ENCODE measurements at regions not wholly inside any gene's neighbourhood (a gene's known extent, or its start where the extent isn't known, plus 50 kb on each side); places are given as distances from the start of the nearest gene placed in this dataset.

- no peak overlapping the region for H3K27ac Mint-ChIP-seq
- H3K9me3 ChIP-seq (replicated peaks in 1 of 2; ENCODE audit: control insufficient read depth in 1 of 2, insufficient read depth in 1 of 2, low read length in 2 of 2) = no peaks in the 10 kb centered on the region
- H3K9ac ChIP-seq (ENCODE audit: insufficient read depth, low read length, poor library complexity, severe bottlenecking) = no peak overlapping the region
- no peak overlapping the region for H3K27ac ChIP-seq (ENCODE audit: low read depth in 1 of 2, low read length in 2 of 2)
- H3K79me2 ChIP-seq (ENCODE audit: insufficient read depth, low read length) = no peaks in the 10 kb centered on the region
- WGBS (ENCODE audit: insufficient coverage) = no CpG with 5 or more reads among the region's 3 CpGs
- H3K4me3 ChIP-seq (replicated peaks in 1 of 3; ENCODE audit: low read depth in 2 of 3, low read length in 3 of 3) = no peak overlapping the region
- no peak overlapping the region for H3K4me3 Mint-ChIP-seq
- no peaks in the 10 kb centered on the region for H3K36me3 Mint-ChIP-seq
- no peaks in the 10 kb centered on the region for H3K36me3 ChIP-seq (replicated peaks in 1 of 2; ENCODE audit: control insufficient read depth in 1 of 2, insufficient read depth in 2 of 2, low read length in 2 of 2)
- peaks cover 0 to 2% (median 0%) of the 10 kb centered on the region in 7 donors for H3K9me3 Mint-ChIP-seq
- no peaks in the 10 kb centered on the region for H3K27me3 ChIP-seq (ENCODE audit: control insufficient read depth in 2 of 2, insufficient read depth in 2 of 2, low read length in 2 of 2)
- intact Hi-C loops (cut with micrococcal nuclease) = no loop called here
- H3K4me1 ChIP-seq (ENCODE audit: control insufficient read depth in 1 of 2, insufficient read depth in 2 of 2, low read length in 2 of 2) = no peaks in the 10 kb centered on the region
- no peaks in the 10 kb centered on the region for H4K20me1 ChIP-seq (ENCODE audit: insufficient read depth, low read length)
- H3K4me1 Mint-ChIP-seq = no peaks in the 10 kb centered on the region
- H2AFZ ChIP-seq (ENCODE audit: insufficient read depth, low read depth, low read length, poor library complexity, severe bottlenecking) = no peak overlapping the region
- no peak for DNase-seq
- peaks cover 0 to 2% (median 1%) of the 10 kb centered on the region in 3 donors for H3K27me3 Mint-ChIP-seq (ENCODE audit: low read depth in 3 of 3)
- no peak overlapping the region for H3K4me2 ChIP-seq (replicated peaks; ENCODE audit: extremely low read depth, low read length, poor library complexity, severe bottlenecking)
- TF ChIP-seq CTCF (IDR thresholded peaks at IDR 0.05) = no peak
These were observed 88.0 kb upstream of the CDH20 start for GRCh38 chr18:61245276-61245675.

- Histone ChIP-seq H3K4me1 (ENCODE audit: control insufficient read depth in 1 of 2, insufficient read depth in 2 of 2, low read length in 2 of 2) (no peaks in the 10 kb centered on the region), H3K79me2 (ENCODE audit: insufficient read depth, low read length) (no peaks in the 10 kb centered on the region), H3K9ac (ENCODE audit: insufficient read depth, low read length, poor library complexity, severe bottlenecking) (no peak overlapping the region), H4K20me1 (ENCODE audit: insufficient read depth, low read length) (no peaks in the 10 kb centered on the region), H3K4me2 (replicated peaks; ENCODE audit: extremely low read depth, low read length, poor library complexity, severe bottlenecking) (no peak overlapping the region), H3K27me3 (ENCODE audit: control insufficient read depth in 2 of 2, insufficient read depth in 2 of 2, low read length in 2 of 2) (no peaks in the 10 kb centered on the region), H3K36me3 (replicated peaks in 1 of 2; ENCODE audit: control insufficient read depth in 1 of 2, insufficient read depth in 2 of 2, low read length in 2 of 2) (no peaks in the 10 kb centered on the region), H2AFZ (ENCODE audit: insufficient read depth, low read depth, low read length, poor library complexity, severe bottlenecking) (no peak overlapping the region), H3K27ac (ENCODE audit: low read depth in 1 of 2, low read length in 2 of 2) (no peak overlapping the region), H3K4me3 (replicated peaks in 1 of 3; ENCODE audit: low read depth in 2 of 3, low read length in 3 of 3) (no peak overlapping the region), H3K9me3 (replicated peaks in 1 of 2; ENCODE audit: control insufficient read depth in 1 of 2, insufficient read depth in 1 of 2, low read length in 2 of 2) (no peaks in the 10 kb centered on the region)
- no peak for TF ChIP-seq CTCF (IDR thresholded peaks at IDR 0.05)
- H3K4me3 Mint-ChIP-seq = no peak overlapping the region
- no CpG with 5 or more reads among the region's 3 CpGs for WGBS (ENCODE audit: insufficient coverage)
- H3K4me1 Mint-ChIP-seq = no peaks in the 10 kb centered on the region
- H3K27me3 Mint-ChIP-seq (ENCODE audit: low read depth in 3 of 3) = peaks cover 0 to 3% (median 1%) of the 10 kb centered on the region in 3 donors
- no peak overlapping the region for H3K27ac Mint-ChIP-seq
- intact Hi-C loops (cut with micrococcal nuclease) = no loop called here
- H3K36me3 Mint-ChIP-seq = no peaks in the 10 kb centered on the region
- DNase-seq = no peak
- peaks cover 0 to 3% (median 0%) of the 10 kb centered on the region in 7 donors for H3K9me3 Mint-ChIP-seq
These were observed 84.6 kb upstream of the CDH20 start for GRCh38 chr18:61248589-61248988.
